WTC11 (cell line): ENCODE measurements at regions not wholly inside any gene's neighbourhood (a gene's known extent, or its start where the extent isn't known, plus 50 kb on each side); places are given as distances from the start of the nearest gene placed in this dataset.

Experiments
- ATAC-seq: fragments of 200-7000 bp; cut with Tn5 transposase; 2 replicates; pipeline ENCODE4 v1.10.0; 2021; ENCODE audit warnings: mild to moderate bottlenecking, moderate library complexity
- CTCF ChIA-PET: fragments of 300-600 bp; sonication (Branson Sonifier 250); formaldehyde crosslinking; loops from one replicate; lab custom pipeline; 2021; ENCODE audit warnings: antibody characterized with exemption; lab: Charles Lee
- POLR2A ChIA-PET: fragments of 350-600 bp; sonication (Branson Sonifier 250); formaldehyde crosslinking; loops from one replicate; lab custom pipeline; 2021; ENCODE audit warnings: antibody characterized with exemption; lab: Charles Lee
- DNase-seq: peaks from one replicate; pipeline ENCODE4 v3.0.0; 2021; ENCODE audit warnings: low spot score
- H3K27ac Mint-ChIP-seq: 2 replicates; pipeline ENCODE4 v1.8.0; 2021; ENCODE audit warnings: mixed read lengths
- H3K27me3 Mint-ChIP-seq: 2 replicates; pipeline ENCODE4 v1.8.0; 2021; ENCODE audit warnings: low read depth, mild to moderate bottlenecking, moderate library complexity, mixed read lengths
- H3K36me3 Mint-ChIP-seq: 2 replicates; pipeline ENCODE4 v1.8.0; 2021; ENCODE audit warnings: mixed read lengths
- H3K4me1 Mint-ChIP-seq: 2 replicates; pipeline ENCODE4 v1.8.0; 2022; ENCODE audit warnings: mixed read lengths
- H3K4me3 Mint-ChIP-seq: 2 replicates; pipeline ENCODE4 v1.8.0; 2021; ENCODE audit warnings: mild to moderate bottlenecking, moderate library complexity, mixed read lengths
- H3K9me3 Mint-ChIP-seq: 2 replicates; pipeline ENCODE4 v1.8.0; 2021; ENCODE audit warnings: mixed read lengths
- ELF4 ChIP-seq: sonication (generic); formaldehyde crosslinking; IDR thresholded peaks from 2 replicates; pipeline ENCODE4 v1.8.1; 2022; ENCODE audit warnings: low read depth, mild to moderate bottlenecking, moderate library complexity, missing genetic modification reagents
- FOXP1 ChIP-seq: sonication (generic); formaldehyde crosslinking; IDR thresholded peaks from 2 replicates; pipeline ENCODE4 v1.8.0; 2022; ENCODE audit warnings: missing genetic modification reagents, mild to moderate bottlenecking, moderate library complexity, borderline replicate concordance
- GTF2I ChIP-seq: fragments of 250-450 bp; sonication (Bioruptor Pico); conservative IDR thresholded peaks from 2 replicates; pipeline ENCODE4 v1.4.0; 2021; ENCODE audit warnings: mild to moderate bottlenecking
- HMGA2 ChIP-seq: fragments of 250-450 bp; sonication (Bioruptor Pico); IDR thresholded peaks from 2 replicates; pipeline ENCODE4 v1.4.0; 2021; ENCODE audit warnings: mild to moderate bottlenecking, moderate library complexity
- JAZF1 ChIP-seq: fragments of 250-450 bp; sonication (Bioruptor Pico); IDR thresholded peaks from 2 replicates; pipeline ENCODE4 v1.9.0; 2021; ENCODE audit warnings: moderate library complexity, mild to moderate bottlenecking, inconsistent platforms
- MYBL2 ChIP-seq: sonication (generic); formaldehyde crosslinking; IDR thresholded peaks from 2 replicates; pipeline ENCODE4 v1.8.1; 2023; ENCODE audit warnings: mild to moderate bottlenecking, moderate library complexity, missing genetic modification reagents
- NFE2L1 ChIP-seq: sonication (generic); formaldehyde crosslinking; IDR thresholded peaks from 2 replicates; pipeline ENCODE4 v1.8.1; 2023; ENCODE audit warnings: missing genetic modification reagents
- NFYB ChIP-seq: sonication (generic); formaldehyde crosslinking; conservative IDR thresholded peaks from 2 replicates; pipeline ENCODE4 v1.8.0; 2022; ENCODE audit warnings: low read depth, missing genetic modification reagents
- OVOL2 ChIP-seq: fragments of 250-450 bp; sonication (Bioruptor Pico); IDR thresholded peaks from 2 replicates; pipeline ENCODE4 v1.9.0; 2021; ENCODE audit warnings: mild to moderate bottlenecking, borderline replicate concordance
- RELA ChIP-seq: sonication (generic); formaldehyde crosslinking; IDR thresholded peaks from 2 replicates; pipeline ENCODE4 v1.8.1; 2022; ENCODE audit warnings: missing genetic modification reagents, mild to moderate bottlenecking, borderline replicate concordance
- TP53 ChIP-seq: sonication (generic); formaldehyde crosslinking; IDR thresholded peaks from 2 replicates; pipeline ENCODE4 v1.8.1; 2023; ENCODE audit warnings: mild to moderate bottlenecking, missing genetic modification reagents
- ZNF121 ChIP-seq: sonication (generic); formaldehyde crosslinking; IDR thresholded peaks from 2 replicates; pipeline ENCODE4 v1.8.0; 2023; ENCODE audit warnings: missing genetic modification reagents
- ZNF232 ChIP-seq: sonication (generic); formaldehyde crosslinking; IDR thresholded peaks from 2 replicates; pipeline ENCODE4 v1.8.0; 2022; ENCODE audit warnings: mild to moderate bottlenecking, missing genetic modification reagents
- ZNF263 ChIP-seq: sonication (generic); formaldehyde crosslinking; IDR thresholded peaks from 2 replicates; pipeline ENCODE4 v1.8.1; 2022; ENCODE audit warnings: low read depth, mild to moderate bottlenecking, moderate library complexity, missing genetic modification reagents
- ZNF423 ChIP-seq: fragments of 250-450 bp; sonication (Bioruptor Pico); IDR thresholded peaks from 2 replicates; pipeline ENCODE4 v2.1.2; 2022; ENCODE audit warnings: mild to moderate bottlenecking, moderate library complexity
- TF ChIP-seq, protein P1 (sequence below): fragments of 200-600 bp; IDR thresholded peaks from 2 replicates; pipeline ENCODE4 v1.8.0; 2022; ENCODE audit warnings: antibody characterized with exemption
- TF ChIP-seq, protein P2 (sequence below): sonication (generic); formaldehyde crosslinking; IDR thresholded peaks from 2 replicates; pipeline ENCODE4 v1.8.1; 2023; ENCODE audit warnings: mild to moderate bottlenecking, missing genetic modification reagents, moderate library complexity
- TF ChIP-seq, protein P3 (sequence below): sonication (generic); formaldehyde crosslinking; IDR thresholded peaks from 2 replicates; pipeline ENCODE4 v1.8.1; 2022; ENCODE audit warnings: missing genetic modification reagents, borderline replicate concordance
- TF ChIP-seq, protein P4 (sequence below): fragments of 250-450 bp; sonication (Bioruptor Pico); IDR thresholded peaks from 2 replicates; pipeline ENCODE4 v1.9.0; 2021; ENCODE audit warnings: moderate library complexity, mild to moderate bottlenecking, inconsistent platforms, borderline replicate concordance
- TF ChIP-seq, protein P5 (sequence below): fragments of 250-450 bp; sonication (Bioruptor Pico); IDR thresholded peaks from 2 replicates; pipeline ENCODE4 v2.1.2; 2022; ENCODE audit warnings: mild to moderate bottlenecking, moderate library complexity
- TF ChIP-seq, protein P6 (sequence below): sonication (generic); formaldehyde crosslinking; IDR thresholded peaks from 2 replicates; pipeline ENCODE4 v1.8.1; 2023; ENCODE audit warnings: mild to moderate bottlenecking, moderate library complexity, missing genetic modification reagents
- TF ChIP-seq, protein P7 (sequence below): fragments of 250-450 bp; sonication (Bioruptor Pico); IDR thresholded peaks from 2 replicates; pipeline ENCODE4 v1.9.0; 2021; ENCODE audit warnings: mild to moderate bottlenecking, borderline replicate concordance

DNA sequence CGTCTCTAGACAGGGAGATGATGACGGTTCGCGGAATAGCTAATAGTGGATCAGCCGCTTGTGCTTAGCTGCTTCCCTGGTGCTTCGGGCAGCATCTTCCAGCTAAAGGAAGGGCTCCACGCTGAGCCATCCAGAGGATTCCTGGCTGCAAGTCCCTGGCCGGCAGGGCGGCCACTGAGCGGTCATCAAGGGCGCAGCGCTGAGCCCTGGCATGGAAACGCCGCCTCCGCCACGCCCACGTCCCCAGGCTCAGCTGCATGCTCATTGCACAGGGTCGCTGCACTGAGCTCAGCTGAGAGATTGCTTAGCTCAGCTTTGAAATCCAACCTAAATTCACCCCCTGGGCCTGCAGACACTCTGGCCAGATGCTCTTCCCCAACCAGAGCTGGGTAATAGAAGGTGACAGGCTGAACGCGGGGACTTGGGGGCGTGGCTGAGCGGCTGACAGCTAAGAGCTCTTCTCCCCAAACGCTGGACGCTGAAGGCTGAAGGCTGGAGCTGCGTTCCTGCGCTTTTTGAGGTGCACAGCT is 118.2 kb upstream of the KIT start (continued):
- TF ChIP-seq JAZF1 (CRISPR knock-in tag) (no peak), ELF4 (CRISPR knock-in tag) (no peak), RELA (no peak), OVOL2 (no peak), ZNF232 (no peak), HMGA2 (CRISPR knock-in tag) (no peak), TP53 (no peak), ZNF121 (CRISPR knock-in tag) (no peak)
- TF ChIP-seq, protein P1, sequence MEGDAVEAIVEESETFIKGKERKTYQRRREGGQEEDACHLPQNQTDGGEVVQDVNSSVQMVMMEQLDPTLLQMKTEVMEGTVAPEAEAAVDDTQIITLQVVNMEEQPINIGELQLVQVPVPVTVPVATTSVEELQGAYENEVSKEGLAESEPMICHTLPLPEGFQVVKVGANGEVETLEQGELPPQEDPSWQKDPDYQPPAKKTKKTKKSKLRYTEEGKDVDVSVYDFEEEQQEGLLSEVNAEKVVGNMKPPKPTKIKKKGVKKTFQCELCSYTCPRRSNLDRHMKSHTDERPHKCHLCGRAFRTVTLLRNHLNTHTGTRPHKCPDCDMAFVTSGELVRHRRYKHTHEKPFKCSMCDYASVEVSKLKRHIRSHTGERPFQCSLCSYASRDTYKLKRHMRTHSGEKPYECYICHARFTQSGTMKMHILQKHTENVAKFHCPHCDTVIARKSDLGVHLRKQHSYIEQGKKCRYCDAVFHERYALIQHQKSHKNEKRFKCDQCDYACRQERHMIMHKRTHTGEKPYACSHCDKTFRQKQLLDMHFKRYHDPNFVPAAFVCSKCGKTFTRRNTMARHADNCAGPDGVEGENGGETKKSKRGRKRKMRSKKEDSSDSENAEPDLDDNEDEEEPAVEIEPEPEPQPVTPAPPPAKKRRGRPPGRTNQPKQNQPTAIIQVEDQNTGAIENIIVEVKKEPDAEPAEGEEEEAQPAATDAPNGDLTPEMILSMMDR, result no peak
- TF ChIP-seq, protein P2, sequence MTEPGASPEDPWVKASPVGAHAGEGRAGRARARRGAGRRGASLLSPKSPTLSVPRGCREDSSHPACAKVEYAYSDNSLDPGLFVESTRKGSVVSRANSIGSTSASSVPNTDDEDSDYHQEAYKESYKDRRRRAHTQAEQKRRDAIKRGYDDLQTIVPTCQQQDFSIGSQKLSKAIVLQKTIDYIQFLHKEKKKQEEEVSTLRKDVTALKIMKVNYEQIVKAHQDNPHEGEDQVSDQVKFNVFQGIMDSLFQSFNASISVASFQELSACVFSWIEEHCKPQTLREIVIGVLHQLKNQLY, result no peak
- TF ChIP-seq, protein P3, sequence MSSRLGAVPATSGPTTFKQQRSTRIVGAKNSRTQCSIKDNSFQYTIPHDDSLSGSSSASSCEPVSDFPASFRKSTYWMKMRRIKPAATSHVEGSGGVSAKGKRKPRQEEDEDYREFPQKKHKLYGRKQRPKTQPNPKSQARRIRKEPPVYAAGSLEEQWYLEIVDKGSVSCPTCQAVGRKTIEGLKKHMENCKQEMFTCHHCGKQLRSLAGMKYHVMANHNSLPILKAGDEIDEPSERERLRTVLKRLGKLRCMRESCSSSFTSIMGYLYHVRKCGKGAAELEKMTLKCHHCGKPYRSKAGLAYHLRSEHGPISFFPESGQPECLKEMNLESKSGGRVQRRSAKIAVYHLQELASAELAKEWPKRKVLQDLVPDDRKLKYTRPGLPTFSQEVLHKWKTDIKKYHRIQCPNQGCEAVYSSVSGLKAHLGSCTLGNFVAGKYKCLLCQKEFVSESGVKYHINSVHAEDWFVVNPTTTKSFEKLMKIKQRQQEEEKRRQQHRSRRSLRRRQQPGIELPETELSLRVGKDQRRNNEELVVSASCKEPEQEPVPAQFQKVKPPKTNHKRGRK (CRISPR knock-in tag), result no peak

DNA sequence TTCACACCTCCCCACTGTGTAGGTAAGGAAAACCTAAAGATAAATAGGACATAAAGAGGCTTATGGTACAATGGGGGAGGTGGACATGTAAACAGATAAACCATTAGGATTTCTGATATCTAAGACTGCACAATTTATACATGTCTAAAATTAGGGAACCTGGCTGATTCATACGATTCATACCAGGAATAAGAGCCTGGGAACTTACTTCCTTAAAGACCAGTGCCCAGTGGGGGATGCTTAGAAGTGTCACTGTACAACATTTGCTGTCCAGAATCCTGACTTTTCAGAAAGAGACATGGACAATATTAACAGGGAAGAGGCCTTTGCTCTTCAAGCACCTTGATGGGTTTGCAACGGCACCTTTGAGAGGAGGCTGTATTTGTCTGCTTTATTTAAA is 116.8 kb upstream of the KIT start:
- no peak overlapping the region for H3K4me3 Mint-ChIP-seq
- ATAC-seq (no peak), DNase-seq (no peak)
- peaks cover 37% of the 10 kb centered on the region for H3K4me1 Mint-ChIP-seq
- no peaks in the 10 kb centered on the region for H3K9me3 Mint-ChIP-seq
- CTCF ChIA-PET, result interaction anchor here (1.2 kb wide), 1 partner anchor 73 kb away, joined by 3 read pairs; no protein-coding TSS in a partner anchor
- H3K36me3 Mint-ChIP-seq, result no peaks in the 10 kb centered on the region
- no peaks in the 10 kb centered on the region for H3K27me3 Mint-ChIP-seq
- H3K27ac Mint-ChIP-seq, result no peak overlapping the region
- POLR2A ChIA-PET, result no interaction called here
- TF ChIP-seq, protein P4, sequence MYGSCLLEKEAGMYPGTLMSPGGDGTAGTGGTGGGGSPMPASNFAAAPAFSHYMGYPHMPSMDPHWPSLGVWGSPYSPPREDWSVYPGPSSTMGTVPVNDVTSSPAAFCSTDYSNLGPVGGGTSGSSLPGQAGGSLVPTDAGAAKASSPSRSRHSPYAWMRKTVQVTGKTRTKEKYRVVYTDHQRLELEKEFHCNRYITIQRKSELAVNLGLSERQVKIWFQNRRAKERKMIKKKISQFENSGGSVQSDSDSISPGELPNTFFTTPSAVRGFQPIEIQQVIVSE (CRISPR knock-in tag), result no peak
- TF ChIP-seq FOXP1, result no peak
- TF ChIP-seq MYBL2 (CRISPR knock-in tag), result no peak
- TF ChIP-seq ZNF263 (CRISPR knock-in tag), result no peak
- TF ChIP-seq ZNF423, result no peak
- TF ChIP-seq NFE2L1, result no peak
- TF ChIP-seq, protein P5, sequence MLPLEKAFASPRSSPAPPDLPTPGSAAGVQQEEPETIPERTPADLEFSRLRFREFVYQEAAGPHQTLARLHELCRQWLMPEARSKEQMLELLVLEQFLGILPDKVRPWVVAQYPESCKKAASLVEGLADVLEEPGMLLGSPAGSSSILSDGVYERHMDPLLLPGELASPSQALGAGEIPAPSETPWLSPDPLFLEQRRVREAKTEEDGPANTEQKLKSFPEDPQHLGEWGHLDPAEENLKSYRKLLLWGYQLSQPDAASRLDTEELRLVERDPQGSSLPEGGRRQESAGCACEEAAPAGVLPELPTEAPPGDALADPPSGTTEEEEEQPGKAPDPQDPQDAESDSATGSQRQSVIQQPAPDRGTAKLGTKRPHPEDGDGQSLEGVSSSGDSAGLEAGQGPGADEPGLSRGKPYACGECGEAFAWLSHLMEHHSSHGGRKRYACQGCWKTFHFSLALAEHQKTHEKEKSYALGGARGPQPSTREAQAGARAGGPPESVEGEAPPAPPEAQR, result no peak
- TF ChIP-seq, protein P3 (CRISPR knock-in tag), result no peak
- no peak for TF ChIP-seq NFYB (CRISPR knock-in tag)
- TF ChIP-seq, protein P6, sequence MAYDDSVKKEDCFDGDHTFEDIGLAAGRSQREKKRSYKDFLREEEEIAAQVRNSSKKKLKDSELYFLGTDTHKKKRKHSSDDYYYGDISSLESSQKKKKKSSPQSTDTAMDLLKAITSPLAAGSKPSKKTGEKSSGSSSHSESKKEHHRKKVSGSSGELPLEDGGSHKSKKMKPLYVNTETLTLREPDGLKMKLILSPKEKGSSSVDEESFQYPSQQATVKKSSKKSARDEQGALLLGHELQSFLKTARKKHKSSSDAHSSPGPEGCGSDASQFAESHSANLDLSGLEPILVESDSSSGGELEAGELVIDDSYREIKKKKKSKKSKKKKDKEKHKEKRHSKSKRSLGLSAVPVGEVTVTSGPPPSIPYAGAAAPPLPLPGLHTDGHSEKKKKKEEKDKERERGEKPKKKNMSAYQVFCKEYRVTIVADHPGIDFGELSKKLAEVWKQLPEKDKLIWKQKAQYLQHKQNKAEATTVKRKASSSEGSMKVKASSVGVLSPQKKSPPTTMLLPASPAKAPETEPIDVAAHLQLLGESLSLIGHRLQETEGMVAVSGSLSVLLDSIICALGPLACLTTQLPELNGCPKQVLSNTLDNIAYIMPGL (CRISPR knock-in tag), result no peak
- TF ChIP-seq, protein P7, sequence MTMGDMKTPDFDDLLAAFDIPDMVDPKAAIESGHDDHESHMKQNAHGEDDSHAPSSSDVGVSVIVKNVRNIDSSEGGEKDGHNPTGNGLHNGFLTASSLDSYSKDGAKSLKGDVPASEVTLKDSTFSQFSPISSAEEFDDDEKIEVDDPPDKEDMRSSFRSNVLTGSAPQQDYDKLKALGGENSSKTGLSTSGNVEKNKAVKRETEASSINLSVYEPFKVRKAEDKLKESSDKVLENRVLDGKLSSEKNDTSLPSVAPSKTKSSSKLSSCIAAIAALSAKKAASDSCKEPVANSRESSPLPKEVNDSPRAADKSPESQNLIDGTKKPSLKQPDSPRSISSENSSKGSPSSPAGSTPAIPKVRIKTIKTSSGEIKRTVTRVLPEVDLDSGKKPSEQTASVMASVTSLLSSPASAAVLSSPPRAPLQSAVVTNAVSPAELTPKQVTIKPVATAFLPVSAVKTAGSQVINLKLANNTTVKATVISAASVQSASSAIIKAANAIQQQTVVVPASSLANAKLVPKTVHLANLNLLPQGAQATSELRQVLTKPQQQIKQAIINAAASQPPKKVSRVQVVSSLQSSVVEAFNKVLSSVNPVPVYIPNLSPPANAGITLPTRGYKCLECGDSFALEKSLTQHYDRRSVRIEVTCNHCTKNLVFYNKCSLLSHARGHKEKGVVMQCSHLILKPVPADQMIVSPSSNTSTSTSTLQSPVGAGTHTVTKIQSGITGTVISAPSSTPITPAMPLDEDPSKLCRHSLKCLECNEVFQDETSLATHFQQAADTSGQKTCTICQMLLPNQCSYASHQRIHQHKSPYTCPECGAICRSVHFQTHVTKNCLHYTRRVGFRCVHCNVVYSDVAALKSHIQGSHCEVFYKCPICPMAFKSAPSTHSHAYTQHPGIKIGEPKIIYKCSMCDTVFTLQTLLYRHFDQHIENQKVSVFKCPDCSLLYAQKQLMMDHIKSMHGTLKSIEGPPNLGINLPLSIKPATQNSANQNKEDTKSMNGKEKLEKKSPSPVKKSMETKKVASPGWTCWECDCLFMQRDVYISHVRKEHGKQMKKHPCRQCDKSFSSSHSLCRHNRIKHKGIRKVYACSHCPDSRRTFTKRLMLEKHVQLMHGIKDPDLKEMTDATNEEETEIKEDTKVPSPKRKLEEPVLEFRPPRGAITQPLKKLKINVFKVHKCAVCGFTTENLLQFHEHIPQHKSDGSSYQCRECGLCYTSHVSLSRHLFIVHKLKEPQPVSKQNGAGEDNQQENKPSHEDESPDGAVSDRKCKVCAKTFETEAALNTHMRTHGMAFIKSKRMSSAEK (CRISPR knock-in tag), result no peak
- TF ChIP-seq RELA, result no peak
- TF ChIP-seq GTF2I, result no peak
